ENCODE measurements at regions not wholly inside any gene's neighbourhood (a gene's known extent, or its start where the extent isn't known, plus 50 kb on each side); places are given as distances from the start of the nearest gene placed in this dataset.

GRCh38 chr5:88419931-88420330, 151.3 kb upstream of the TMEM161B start:
- no peak overlapping the region for H3K4me3 ChIP-seq (ENCODE audit: low read depth, low read length)
- no peak for TF ChIP-seq CTCF (IDR thresholded peaks at IDR 0.05; ENCODE audit: insufficient read depth, low read depth, low read length)
- DNase-seq (ENCODE audit: low read depth) = no peak

- TF ChIP-seq CTCF (IDR thresholded peaks at IDR 0.05; ENCODE audit: insufficient read depth, low read depth, low read length) = no peak
- no peak overlapping the region for H3K4me3 ChIP-seq (ENCODE audit: low read depth, low read length)
- DNase-seq (ENCODE audit: low read depth) = no peak
Observed at GRCh38 chr5:88407341-88407740, 138.7 kb upstream of the TMEM161B start.

- DNase-seq (ENCODE audit: low read depth) = no peak
- H3K4me3 ChIP-seq (ENCODE audit: low read depth, low read length) = no peak overlapping the region
- TF ChIP-seq CTCF (IDR thresholded peaks at IDR 0.05; ENCODE audit: insufficient read depth, low read depth, low read length) = no peak
Observed at GRCh38 chr5:88405783-88406182, 137.1 kb upstream of the TMEM161B start.

- H3K4me3 ChIP-seq (ENCODE audit: low read depth, low read length) = no peak overlapping the region
- TF ChIP-seq CTCF (IDR thresholded peaks at IDR 0.05; ENCODE audit: insufficient read depth, low read depth, low read length) = no peak
- DNase-seq (ENCODE audit: low read depth) = no peak
Observed at GRCh38 chr5:88404405-88404804, 135.8 kb upstream of the TMEM161B start.

- no peak for DNase-seq (ENCODE audit: low read depth)
- no peak for TF ChIP-seq CTCF (IDR thresholded peaks at IDR 0.05; ENCODE audit: insufficient read depth, low read depth, low read length)
Observed at GRCh38 chr5:88401686-88402085, 133.0 kb upstream of the TMEM161B start.

GRCh38 chr5:88401228-88401627, 132.6 kb upstream of the TMEM161B start:
- H3K4me3 ChIP-seq (ENCODE audit: low read depth, low read length) = no peak overlapping the region
- TF ChIP-seq CTCF (IDR thresholded peaks at IDR 0.05; ENCODE audit: insufficient read depth, low read depth, low read length) = no peak
- no peak for DNase-seq (ENCODE audit: low read depth)

More at GRCh38 chr5:88401686-88402085, 133.0 kb upstream of the TMEM161B start:
- no peak overlapping the region for H3K4me3 ChIP-seq (ENCODE audit: low read depth, low read length)

GRCh38 chr5:88399561-88399960, 130.9 kb upstream of the TMEM161B start:
- no peak for DNase-seq (ENCODE audit: low read depth)
- H3K4me3 ChIP-seq (ENCODE audit: low read depth, low read length) = no peak overlapping the region
- no peak for TF ChIP-seq CTCF (IDR thresholded peaks at IDR 0.05; ENCODE audit: insufficient read depth, low read depth, low read length)

Measured in fibroblast of villous mesenchyme (primary cell).